GM23338 (cell line): ENCODE measurements at regions not wholly inside any gene's neighbourhood (a gene's known extent, or its start where the extent isn't known, plus 50 kb on each side); places are given as distances from the start of the nearest gene placed in this dataset.
"Not testable (repeated sequence)": the region's sequence is repeated elsewhere in the genome, so short reads cannot be mapped to it uniquely, and the experiment has no call there.

ENCODE experiments used
- ATAC-seq: fragments of 200-7000 bp; cut with Tn5 transposase; 3 replicates; pipeline ENCODE4 v1.9.1; 2020
- DNase-seq: peaks from one replicate; pipeline ENCODE4 v3.0.0-alpha.2; 2015; ENCODE audit warnings: low spot score
- H2AFZ ChIP-seq: fragments of 200-600 bp; sonication (generic); 2 replicates; pipeline ENCODE4 v1.8.0; 2016; ENCODE audit warnings: antibody characterized with exemption, mild to moderate bottlenecking, moderate library complexity
- H3F3A ChIP-seq: fragments of 200-600 bp; sonication (generic); replicated peaks from 2 replicates; pipeline ENCODE4 v1.8.0; 2017; ENCODE audit warnings: antibody characterized with exemption, mixed run types, low read depth
- H3K27ac ChIP-seq: fragments of 200-600 bp; sonication (generic); 2 replicates; pipeline ENCODE4 v1.6.1; 2016; ENCODE audit warnings: low read depth
- H3K27me3 ChIP-seq: fragments of 200-600 bp; sonication (generic); 2 replicates; pipeline ENCODE4 v1.8.0; 2016; ENCODE audit warnings: mild to moderate bottlenecking, mixed run types, moderate library complexity; ENCODE audit not compliant: insufficient read depth
- H3K36me3 ChIP-seq: fragments of 200-600 bp; sonication (generic); 2 replicates; pipeline ENCODE4 v1.8.0; 2016; ENCODE audit warnings: mild to moderate bottlenecking; ENCODE audit not compliant: insufficient read depth
- H3K4me1 ChIP-seq: fragments of 200-600 bp; sonication (generic); 2 replicates; pipeline ENCODE4 v1.8.0; 2016; ENCODE audit warnings: mild to moderate bottlenecking, moderate library complexity; ENCODE audit not compliant: insufficient read depth
- H3K4me2 ChIP-seq: fragments of 200-600 bp; sonication (generic); 2 replicates; pipeline ENCODE4 v1.7.1; 2017; ENCODE audit warnings: mixed run types
- H3K4me3 ChIP-seq: fragments of 200-600 bp; sonication (generic); 2 replicates; pipeline ENCODE4 v1.6.1; 2016; ENCODE audit warnings: mixed run types
- H3K79me2 ChIP-seq: fragments of 200-600 bp; sonication (generic); replicated peaks from 2 replicates; pipeline ENCODE4 v1.8.0; 2017; ENCODE audit warnings: mild to moderate bottlenecking; ENCODE audit not compliant: insufficient read depth
- H3K9me2 ChIP-seq: fragments of 200-600 bp; sonication (generic); 2 replicates; pipeline ENCODE4 v1.8.0; 2017; ENCODE audit not compliant: insufficient read depth
- H4K20me1 ChIP-seq: fragments of 200-600 bp; sonication (generic); replicated peaks from 2 replicates; pipeline ENCODE4 v1.8.0; 2017; ENCODE audit warnings: mild to moderate bottlenecking; ENCODE audit not compliant: insufficient read depth
- H3K27ac Mint-ChIP-seq: 2 replicates; pipeline ENCODE4 v1.8.0; 2020; ENCODE audit warnings: inconsistent platforms, mild to moderate bottlenecking, moderate library complexity, mixed read lengths
- H3K27me3 Mint-ChIP-seq: 3 replicates; pipeline ENCODE4 v1.8.0; 2022; ENCODE audit warnings: low read depth, mild to moderate bottlenecking, moderate library complexity, mixed read lengths, inconsistent platforms; ENCODE audit not compliant: insufficient read depth, poor library complexity
- H3K36me3 Mint-ChIP-seq: 3 replicates; pipeline ENCODE4 v1.8.0; 2021; ENCODE audit warnings: low read depth, mild to moderate bottlenecking, inconsistent platforms, moderate library complexity, mixed read lengths
- H3K4me1 Mint-ChIP-seq: 3 replicates; pipeline ENCODE4 v1.8.0; 2020; ENCODE audit warnings: mild to moderate bottlenecking, inconsistent platforms, mixed read lengths
- H3K4me3 Mint-ChIP-seq: 3 replicates; pipeline ENCODE4 v1.8.0; 2021; ENCODE audit warnings: moderate library complexity, mild to moderate bottlenecking, inconsistent platforms, mixed read lengths
- H3K9me3 Mint-ChIP-seq: 3 replicates; pipeline ENCODE4 v1.8.0; 2020; ENCODE audit warnings: moderate library complexity, mild to moderate bottlenecking, inconsistent platforms, mixed read lengths
- CTCF ChIP-seq, 2 experiments: fragments of 200-600 bp in 1 of 2; sonication (generic) in 1 of 2; conservative IDR thresholded peaks; 2 replicates each; pipeline versions ENCODE4 v1.5.1 to v1.6.1; 2016 to 2017; ENCODE audit warnings: antibody characterized with exemption in 2 of 2, low read depth in 2 of 2, mild to moderate bottlenecking in 2 of 2, moderate library complexity in 1 of 2
- ETS1 ChIP-seq: IDR thresholded peaks from 2 replicates; pipeline ENCODE4 v1.6.1; 2016; ENCODE audit warnings: antibody characterized with exemption
- EZH2 ChIP-seq: fragments of 200-600 bp; sonication (generic); IDR thresholded peaks from one replicate; pipeline ENCODE4 v1.8.0; 2017; ENCODE audit warnings: antibody characterized with exemption, mild to moderate bottlenecking, low read depth; ENCODE audit not compliant: unreplicated experiment
- EZH2phosphoT487 ChIP-seq: fragments of 200-600 bp; sonication (generic); IDR thresholded peaks from one replicate; pipeline ENCODE4 v1.8.1; 2018; ENCODE audit warnings: antibody characterized with exemption; ENCODE audit not compliant: unreplicated experiment
- JUNB ChIP-seq: IDR thresholded peaks from one replicate; pipeline ENCODE4 v1.6.1; 2016; ENCODE audit warnings: antibody characterized with exemption; ENCODE audit not compliant: unreplicated experiment
- POLR2AphosphoS5 ChIP-seq: IDR thresholded peaks from 2 replicates; pipeline ENCODE4 v1.6.1; 2016; ENCODE audit warnings: antibody characterized with exemption, low read depth
- REST ChIP-seq: IDR thresholded peaks from one replicate; pipeline ENCODE4 v1.6.1; 2018; ENCODE audit warnings: antibody characterized with exemption; ENCODE audit not compliant: unreplicated experiment
- STAT1 ChIP-seq: IDR thresholded peaks from one replicate; pipeline ENCODE4 v1.6.1; 2016; ENCODE audit warnings: antibody characterized with exemption; ENCODE audit not compliant: unreplicated experiment
- ZNF331 ChIP-seq: fragments of 250-450 bp; sonication (Bioruptor Pico); IDR thresholded peaks from 2 replicates; pipeline ENCODE4 v1.5.0; 2020; ENCODE audit warnings: low read depth, mild to moderate bottlenecking, moderate library complexity
- ZNF462 ChIP-seq: fragments of 250-450 bp; sonication (Bioruptor Pico); IDR thresholded peaks from 2 replicates; pipeline ENCODE4 v1.5.0; 2020; ENCODE audit warnings: mild to moderate bottlenecking, moderate library complexity

- not testable (repeated sequence) for H3K27me3 ChIP-seq, H3K27me3 Mint-ChIP-seq, H2AFZ ChIP-seq, H3K9me3 Mint-ChIP-seq, DNase-seq, H3K9me2 ChIP-seq, H4K20me1 ChIP-seq, H3K36me3 ChIP-seq, H3K27ac Mint-ChIP-seq, H3K4me1 ChIP-seq, ATAC-seq, H3K4me2 ChIP-seq, H3K4me3 Mint-ChIP-seq, H3K79me2 ChIP-seq, H3K4me3 ChIP-seq, H3F3A ChIP-seq, H3K27ac ChIP-seq, H3K36me3 Mint-ChIP-seq, H3K4me1 Mint-ChIP-seq
Observed at GRCh38 chr10:3653303-3653702, 131.7 kb downstream of the KLF6 start.

- Histone ChIP-seq H3F3A (no peaks in the 10 kb centered on the region), H3K9me2 (peaks cover 9% of the 10 kb centered on the region; the same call in 1 of the 2 replicates), H3K27ac (no peak overlapping the region), H3K4me3 (no peak overlapping the region), H3K27me3 (no peaks in the 10 kb centered on the region), H3K4me2 (no peak overlapping the region), H2AFZ (no peak overlapping the region), H4K20me1 (no peaks in the 10 kb centered on the region), H3K79me2 (no peaks in the 10 kb centered on the region), H3K36me3 (no peaks in the 10 kb centered on the region), H3K4me1 (no peaks in the 10 kb centered on the region)
- H3K4me3 Mint-ChIP-seq = no peak overlapping the region
- DNase-seq = no peak
- H3K36me3 Mint-ChIP-seq = no peaks in the 10 kb centered on the region
- H3K4me1 Mint-ChIP-seq = no peaks in the 10 kb centered on the region; the same call in 2 of the 3 replicates
- no peaks in the 10 kb centered on the region for H3K27me3 Mint-ChIP-seq
- no peak for ATAC-seq
- no peak overlapping the region for H3K27ac Mint-ChIP-seq
- no peaks in the 10 kb centered on the region; the same call in 1 of the 3 replicates for H3K9me3 Mint-ChIP-seq
- TF ChIP-seq REST = no peak
- no peak for TF ChIP-seq ZNF331 (CRISPR knock-in tag)
- no peak for TF ChIP-seq ZNF462 (CRISPR knock-in tag)
- TF ChIP-seq CTCF (conservative IDR thresholded peaks at IDR 0.05; ENCODE audit: low read depth in 2 of 2) = no peak
- TF ChIP-seq JUNB = no peak
- no peak for TF ChIP-seq EZH2phosphoT487
- TF ChIP-seq POLR2AphosphoS5 = no peak
- no peak for TF ChIP-seq EZH2
- TF ChIP-seq STAT1 = no peak
- TF ChIP-seq ETS1 = no peak
Observed at GRCh38 chr10:3652886-3653285, 132.1 kb downstream of the KLF6 start.
